ENCODE measurements at regions not wholly inside any gene's neighbourhood (a gene's known extent, or its start where the extent isn't known, plus 50 kb on each side); places are given as distances from the start of the nearest gene placed in this dataset.

GRCh38 chr10:5311617-5312016, 53.1 kb upstream of the UCN3 start:
- FAIRE-seq, result no peak

GRCh38 chr10:5314840-5315239, 49.9 kb upstream of the UCN3 start:
- peak; percentile 100 for FAIRE-seq
